T1000 (cell line): ENCODE measurements at regions not wholly inside any gene's neighbourhood (a gene's known extent, or its start where the extent isn't known, plus 50 kb on each side); places are given as distances from the start of the nearest gene placed in this dataset.
"Not testable (repeated sequence)": the region's sequence is repeated elsewhere in the genome, so short reads cannot be mapped to it uniquely, and the experiment has no call there.

Source experiments
- DNase-seq: peaks from one replicate; lab custom pipeline; 2025; ENCODE audit warnings: mixed read lengths; lab: John Stamatoyannopoulos, UW

- no peak for DNase-seq
Observed at GRCh38 chr11:95647355-95647754, 142.2 kb downstream of the FAM76B start.

GRCh38 chr11:95641495-95641894, 148.1 kb downstream of the FAM76B start:
- DNase-seq = no peak

- no peak for DNase-seq
Observed at GRCh38 chr11:95638501-95638900, 151.1 kb downstream of the FAM76B start.

- no peak for DNase-seq
Observed at GRCh38 chr11:95625164-95625900, 164.2 kb downstream of the FAM76B start.

GRCh38 chr11:95616256-95616804, 173.3 kb downstream of the FAM76B start:
- DNase-seq = no peak

- DNase-seq = no peak
Observed at GRCh38 chr11:95611827-95612226, 177.8 kb downstream of the FAM76B start.

GRCh38 chr11:95610185-95610584, 179.4 kb downstream of the FAM76B start:
- not testable (repeated sequence) for DNase-seq

GRCh38 chr11:95608093-95608492, 181.5 kb downstream of the FAM76B start:
- no peak for DNase-seq

GRCh38 chr11:95606824-95607223, 182.8 kb downstream of the FAM76B start:
- no peak for DNase-seq

GRCh38 chr11:95605271-95605940, 184.2 kb downstream of the FAM76B start:
- DNase-seq = no peak

- DNase-seq = no peak
Observed at GRCh38 chr11:95599959-95600586, 189.5 kb downstream of the FAM76B start.

GRCh38 chr11:95595973-95596489, 193.6 kb downstream of the FAM76B start:
- DNase-seq = no peak

- DNase-seq = no peak
Observed at GRCh38 chr11:95595541-95595940, 194.0 kb downstream of the FAM76B start.

GRCh38 chr11:95593111-95593510, 196.5 kb downstream of the FAM76B start:
- DNase-seq = no peak

GRCh38 chr11:95592471-95592870, 197.1 kb downstream of the FAM76B start:
- no peak for DNase-seq

GRCh38 chr11:95589893-95590612, 199.5 kb downstream of the FAM76B start:
- no peak for DNase-seq

- no peak for DNase-seq
Observed at GRCh38 chr11:95588821-95589220, 200.8 kb downstream of the FAM76B start.

- no peak for DNase-seq
Observed at GRCh38 chr11:95586661-95587060, 202.9 kb downstream of the FAM76B start.

GRCh38 chr11:95586155-95586554, 203.4 kb downstream of the FAM76B start:
- no peak for DNase-seq

GRCh38 chr11:95585752-95586077, 203.9 kb downstream of the FAM76B start:
- no peak for DNase-seq

- no peak for DNase-seq
Observed at GRCh38 chr11:95585069-95585751, 204.4 kb downstream of the FAM76B start.
